Activated naive CD4-positive, alpha-beta T cell treated with Interleukin-2 at 50 U/mL for 16 hours (primary cell): ENCODE measurements at regions not wholly inside any gene's neighbourhood (a gene's known extent, or its start where the extent isn't known, plus 50 kb on each side); places are given as distances from the start of the nearest gene placed in this dataset.
"Not testable (repeated sequence)": the region's sequence is repeated elsewhere in the genome, so short reads cannot be mapped to it uniquely, and the experiment has no call there.

Experiments
- DNase-seq: peaks from one replicate; pipeline ENCODE4 v3.0.0-alpha.2; 2020

GRCh38 chr20:57110121-57111027 is 156.1 kb downstream of the BMP7 start:
- not testable (repeated sequence) for DNase-seq

GRCh38 chr20:57111028-57111373 is 155.4 kb downstream of the BMP7 start:
- no peak for DNase-seq

GRCh38 chr20:57112448-57112847 is 154.0 kb downstream of the BMP7 start:
- DNase-seq: no peak

GRCh38 chr20:57114290-57115005 is 152.0 kb downstream of the BMP7 start:
- DNase-seq: no peak

- no peak for DNase-seq
Measured at GRCh38 chr20:57117296-57117695, 149.1 kb downstream of the BMP7 start.

- DNase-seq: no peak
Measured at GRCh38 chr20:57118107-57118769, 148.2 kb downstream of the BMP7 start.
